Stimulated activated naive CD4-positive, alpha-beta T cell treated with Interleukin-2 at 50 U/mL for 16 hours (primary cell): ENCODE measurements at regions not wholly inside any gene's neighbourhood (a gene's known extent, or its start where the extent isn't known, plus 50 kb on each side); places are given as distances from the start of the nearest gene placed in this dataset.
"Not testable (repeated sequence)": the region's sequence is repeated elsewhere in the genome, so short reads cannot be mapped to it uniquely, and the experiment has no call there.

Experiments used
- DNase-seq: peaks from one replicate; lab custom pipeline; 2025; lab: John Stamatoyannopoulos, UW

DNA sequence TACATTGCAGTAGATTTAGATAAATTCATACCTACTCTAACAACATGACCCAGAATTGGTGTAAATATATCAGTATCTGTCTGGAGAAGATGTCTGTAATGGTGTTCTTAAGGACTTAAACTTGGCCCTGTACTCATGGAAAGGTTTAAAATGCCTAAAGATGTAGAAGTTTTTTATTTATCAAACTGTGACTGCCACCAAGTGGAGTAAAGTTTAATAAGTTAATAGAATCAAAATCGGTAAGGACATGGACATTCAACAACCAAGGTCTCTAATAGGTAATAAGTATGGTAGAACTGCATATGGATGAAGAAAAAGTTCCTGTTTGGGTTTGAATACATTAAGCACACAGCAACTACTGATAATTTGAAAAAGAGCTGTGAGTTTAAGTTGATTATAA is 474.0 kb upstream of the NDST3 start:
- DNase-seq = no peak

DNA sequence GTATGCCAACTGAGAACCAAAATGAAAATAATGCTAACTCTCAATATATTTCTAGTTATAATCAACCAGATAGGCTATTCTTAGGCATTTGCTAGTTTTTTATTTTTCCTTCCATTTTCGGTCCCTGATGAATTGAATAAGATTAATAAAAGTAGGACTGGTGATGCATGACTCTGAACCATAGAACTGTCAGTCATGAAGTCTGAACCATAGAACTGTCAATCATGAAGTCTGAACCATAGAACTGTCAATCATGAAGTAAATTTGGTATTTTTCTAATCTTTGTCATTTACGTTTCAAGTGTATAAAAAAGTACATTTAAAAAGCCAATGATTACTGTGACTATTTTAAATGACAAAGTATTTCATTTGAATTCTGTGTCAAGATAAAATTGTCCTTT is 460.2 kb upstream of the NDST3 start:
- DNase-seq = no peak

DNA sequence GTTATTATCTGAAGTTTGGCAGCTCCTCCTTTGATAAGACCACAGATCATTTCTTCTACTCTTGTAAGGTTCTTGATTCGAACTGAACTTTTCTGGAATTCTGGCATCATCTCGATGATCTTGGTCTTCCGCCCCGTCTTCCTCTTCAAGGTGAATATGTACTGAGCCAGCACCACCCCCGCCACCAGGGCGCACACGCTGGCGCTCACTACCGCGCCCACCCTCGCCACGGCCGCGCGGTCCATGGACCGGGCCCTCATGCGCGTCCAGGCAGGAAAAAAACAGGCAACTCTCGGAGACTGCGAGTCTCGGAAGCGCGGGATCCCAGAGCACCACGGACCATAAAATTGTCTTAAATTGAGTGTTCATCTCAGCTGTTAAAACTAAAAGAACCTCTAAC is 458.4 kb upstream of the NDST3 start:
- DNase-seq = no peak

DNA sequence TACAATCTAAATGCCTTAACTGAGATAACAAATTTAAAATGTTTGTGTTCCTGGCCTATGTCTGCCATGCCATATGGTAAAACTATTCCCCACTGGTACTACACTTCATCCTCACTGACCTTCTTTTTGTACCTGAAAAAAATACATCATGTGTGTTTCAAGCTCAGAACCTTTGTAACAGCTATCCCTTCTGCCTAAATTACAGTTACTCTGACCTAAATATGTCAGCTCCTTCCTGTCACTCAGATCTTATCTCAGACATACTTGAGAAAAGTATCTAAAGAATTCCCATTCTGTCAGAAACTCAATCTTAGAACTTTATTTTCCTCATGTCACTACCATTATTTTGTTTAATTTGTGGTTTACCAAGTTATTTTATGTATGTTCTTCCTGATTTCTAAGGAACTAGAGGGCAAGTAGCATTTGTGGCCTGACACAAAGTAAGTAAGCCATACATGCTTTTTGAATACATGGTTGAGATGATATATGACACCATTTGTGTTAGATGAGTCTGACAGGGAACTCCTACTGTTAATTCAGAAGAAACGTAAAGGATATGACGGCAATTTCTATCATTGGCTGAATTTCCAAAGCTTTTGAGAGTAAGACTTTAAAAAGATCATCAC is 456.5 kb upstream of the NDST3 start:
- DNase-seq = no peak

DNA sequence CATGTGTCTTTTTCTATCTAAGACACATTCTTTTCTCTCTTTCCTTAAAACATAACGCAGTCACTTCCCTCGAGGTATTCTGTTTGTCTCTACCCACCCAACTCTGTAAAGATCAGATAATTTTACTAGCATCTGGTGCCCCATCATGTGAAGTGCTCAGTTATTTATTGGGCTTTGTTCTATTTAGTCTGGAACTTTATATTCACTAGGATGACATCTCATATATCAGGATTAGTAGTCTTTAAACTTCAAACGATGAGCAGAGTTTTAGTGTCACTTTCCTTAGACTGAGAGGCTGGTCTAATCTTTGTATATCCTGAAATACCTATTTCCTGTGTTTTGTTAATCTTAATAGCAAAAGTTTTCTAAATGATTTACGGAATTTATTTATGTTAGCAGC is 445.5 kb upstream of the NDST3 start:
- no peak for DNase-seq

DNA sequence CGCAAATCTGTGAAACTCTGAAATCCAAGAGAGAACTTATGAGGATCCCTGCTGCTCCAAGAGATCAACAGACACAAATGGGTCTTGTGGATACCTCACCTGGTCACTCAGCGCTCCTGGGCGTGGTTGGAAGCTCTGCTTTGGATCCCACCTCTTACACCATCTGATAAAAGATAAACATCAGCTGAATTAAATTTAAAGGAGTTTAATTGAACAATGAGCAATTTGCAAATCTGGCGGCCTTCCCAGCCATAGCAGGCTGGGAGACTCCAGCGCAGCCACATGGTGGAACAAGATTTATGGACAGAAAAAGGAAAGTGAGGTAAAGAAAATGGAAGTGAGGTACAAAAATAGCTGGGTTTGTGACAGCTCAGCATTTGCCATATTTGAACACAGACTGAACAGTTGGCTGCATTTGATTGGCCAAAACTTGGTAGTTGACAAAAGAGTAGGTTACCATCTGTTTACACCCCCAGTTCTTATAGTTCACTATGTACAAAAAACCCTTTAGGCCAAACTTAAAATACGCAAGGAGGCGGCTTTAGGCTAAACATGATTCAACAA is 437.3 kb upstream of the NDST3 start:
- DNase-seq = no peak

DNA sequence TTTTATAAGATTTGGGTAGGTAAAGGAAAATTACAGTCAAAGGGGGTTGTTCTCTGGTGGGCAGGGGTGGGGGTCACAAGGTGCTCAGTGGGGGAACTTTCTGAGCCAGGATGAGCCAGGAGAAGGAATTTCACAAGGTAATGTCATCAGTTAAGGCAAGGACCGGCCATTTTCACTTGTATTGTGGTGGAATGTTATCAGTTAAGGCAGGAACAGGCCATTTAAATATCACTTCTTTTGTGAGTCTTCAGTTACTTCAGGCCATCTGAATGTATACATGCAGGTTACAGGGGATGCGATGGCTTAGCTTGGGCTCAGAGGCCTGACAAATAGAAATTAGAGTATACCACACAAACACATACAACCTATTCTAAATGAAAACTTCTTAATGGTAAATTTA is 434.9 kb upstream of the NDST3 start:
- not testable (repeated sequence) for DNase-seq

DNA sequence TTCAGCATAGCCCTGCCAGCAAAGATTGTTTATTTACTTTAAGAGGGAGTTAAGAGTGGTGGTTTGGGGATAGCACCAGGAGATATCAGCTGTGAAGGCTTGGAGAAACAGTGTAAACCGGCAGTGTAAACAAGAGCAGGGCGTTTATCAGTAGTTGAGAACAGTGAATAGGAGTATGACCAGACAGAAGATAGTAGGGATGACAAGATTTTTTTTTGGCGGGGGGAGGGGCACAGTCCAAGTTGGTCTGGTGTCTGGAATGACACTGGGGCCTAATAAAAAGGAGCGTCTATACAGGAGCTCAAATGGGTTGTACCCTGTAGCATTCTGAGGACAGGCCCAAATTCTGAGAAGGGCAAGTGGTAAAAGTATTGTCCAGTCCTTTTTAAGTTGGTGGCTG is 433.4 kb upstream of the NDST3 start:
- not testable (repeated sequence) for DNase-seq

DNA sequence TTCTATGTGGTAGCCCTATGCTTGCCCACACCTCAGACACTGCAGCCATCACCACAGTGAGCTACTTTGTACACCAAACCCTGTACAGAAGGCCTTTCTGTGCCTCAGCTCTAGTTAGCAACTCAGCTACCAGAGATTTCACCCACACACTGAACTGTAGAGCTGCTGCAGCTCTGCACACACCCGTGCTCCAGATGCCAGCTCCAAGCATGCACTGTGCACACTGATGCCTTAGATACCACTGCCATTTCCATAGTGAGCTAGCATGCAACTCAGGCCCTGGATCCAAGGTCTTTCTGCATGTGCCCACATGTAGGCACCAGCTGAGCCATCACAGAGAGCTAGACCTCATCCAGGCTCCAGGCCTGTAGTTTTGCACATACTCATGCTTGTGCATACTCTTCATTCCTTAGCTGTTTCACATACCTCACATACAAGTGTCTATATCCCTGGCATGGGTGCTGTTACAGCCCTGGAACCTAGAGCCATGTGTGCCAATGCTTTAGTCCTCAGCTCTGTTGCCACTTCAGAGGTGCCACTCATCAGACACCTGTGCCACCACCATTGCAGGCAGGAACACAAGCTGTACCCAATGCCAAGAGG is 423.5 kb upstream of the NDST3 start:
- DNase-seq = no peak

DNA sequence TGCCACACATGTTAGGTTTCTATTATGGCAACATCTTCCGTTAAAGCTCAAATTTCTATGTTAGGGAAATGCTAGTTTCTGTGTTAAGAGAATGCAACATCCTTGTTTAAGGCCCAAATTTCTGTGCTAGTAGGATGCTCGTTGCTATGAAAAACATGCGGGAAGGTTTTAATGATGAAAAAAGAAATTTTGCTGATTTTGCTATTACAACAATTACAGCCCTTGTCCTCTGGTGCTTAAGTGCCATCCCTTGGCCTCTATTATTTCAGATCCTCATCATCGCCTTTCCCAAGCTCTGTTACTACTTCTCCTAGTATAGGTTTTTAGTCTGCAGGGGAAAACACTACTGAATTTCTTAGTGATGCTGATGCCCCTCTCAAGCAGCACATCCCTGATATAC is 412.6 kb upstream of the NDST3 start:
- DNase-seq = no peak

DNA sequence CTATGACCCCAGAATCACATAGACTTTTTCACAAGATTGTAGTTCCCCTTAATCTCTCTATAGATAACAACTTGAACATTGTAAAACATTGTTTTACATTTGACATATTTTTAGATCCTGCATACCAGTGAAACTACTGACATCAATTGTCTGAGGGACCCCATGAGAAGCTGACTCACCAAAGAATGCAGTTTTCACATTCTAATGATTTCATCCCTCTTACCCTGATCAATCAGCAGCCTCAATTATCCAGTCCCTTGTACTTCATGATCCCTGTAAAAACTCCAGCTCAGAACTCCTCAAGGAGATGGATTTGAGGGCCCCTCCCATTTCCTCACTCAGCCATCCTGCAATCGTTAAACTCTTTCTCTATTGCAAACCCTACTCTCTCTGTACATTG is 411.0 kb upstream of the NDST3 start:
- DNase-seq = no peak

DNA sequence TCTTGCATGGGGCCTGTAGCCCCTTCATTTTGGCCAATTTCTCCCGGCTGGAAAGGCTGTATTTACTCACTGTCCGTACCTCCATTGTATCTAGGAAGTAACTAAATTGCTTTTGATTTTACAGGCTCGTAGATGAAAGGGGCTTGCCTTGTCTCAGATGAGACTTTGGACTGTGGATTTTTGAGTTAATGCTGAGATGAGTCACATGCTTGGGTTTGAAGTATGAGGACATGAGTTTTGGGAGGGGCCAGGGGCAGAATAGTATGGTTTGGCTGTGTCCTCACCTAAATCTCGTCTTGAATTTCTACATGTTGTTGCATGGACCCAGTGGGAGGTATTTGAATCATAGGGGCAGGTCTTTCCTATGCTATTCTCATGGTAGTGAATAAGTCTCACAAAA is 407.6 kb upstream of the NDST3 start:
- DNase-seq = no peak

DNA sequence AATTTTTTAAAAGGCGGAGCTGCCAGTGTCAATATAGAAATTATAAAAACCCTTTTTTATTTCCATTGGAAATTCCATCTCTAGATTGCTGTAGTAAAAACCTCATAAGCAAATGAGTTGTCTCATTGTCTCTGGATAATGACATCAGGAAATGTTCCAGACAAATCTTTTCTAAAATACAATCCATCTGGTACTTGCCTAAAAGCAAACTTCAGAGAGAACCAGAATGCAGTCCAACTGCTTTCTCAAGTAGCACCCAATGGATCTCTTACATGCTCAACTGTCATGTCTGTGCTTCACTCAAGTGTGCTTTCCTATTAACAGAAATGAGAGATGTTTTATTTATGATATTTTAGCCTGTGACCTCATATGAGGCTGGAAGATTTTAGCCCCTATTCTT is 399.6 kb upstream of the NDST3 start:
- DNase-seq = no peak

DNA sequence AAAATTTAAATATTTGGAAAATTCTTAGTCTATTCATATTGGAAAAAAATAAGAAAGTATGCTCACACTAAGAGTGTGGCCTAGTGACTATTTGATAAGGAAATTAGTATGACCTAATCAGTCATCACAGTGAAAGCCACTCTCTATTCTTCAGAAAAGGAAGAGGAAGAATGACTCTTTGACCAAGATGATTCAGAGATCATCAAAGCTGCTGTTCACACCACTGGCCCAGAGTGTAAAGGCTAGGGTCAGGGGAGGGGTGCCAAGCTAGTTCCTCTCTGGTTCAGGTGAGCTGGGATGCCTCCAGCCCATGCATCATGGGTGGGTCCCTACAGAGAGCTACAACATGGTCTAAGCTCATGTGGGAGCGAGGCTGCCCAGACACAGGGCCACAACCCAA is 396.9 kb upstream of the NDST3 start:
- no peak for DNase-seq

DNA sequence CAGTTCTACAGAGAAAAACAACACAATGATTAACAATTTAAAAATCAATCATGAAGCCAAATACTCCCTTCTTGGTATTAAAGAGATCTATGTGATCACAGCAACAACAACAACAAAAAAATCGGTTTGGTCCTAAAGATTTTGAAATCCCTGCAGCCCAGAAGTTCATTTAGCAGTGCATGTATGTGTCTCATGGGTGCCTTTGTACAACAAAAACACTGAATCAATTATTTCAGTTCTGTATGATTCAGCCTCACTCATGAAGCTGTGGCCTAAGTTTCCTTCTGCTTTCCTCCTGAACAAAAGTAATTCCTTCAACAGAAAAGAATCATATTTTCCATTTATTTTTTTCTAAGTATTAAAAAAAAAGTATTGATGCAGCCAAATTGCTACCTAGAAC is 393.4 kb upstream of the NDST3 start:
- DNase-seq = no peak

DNA sequence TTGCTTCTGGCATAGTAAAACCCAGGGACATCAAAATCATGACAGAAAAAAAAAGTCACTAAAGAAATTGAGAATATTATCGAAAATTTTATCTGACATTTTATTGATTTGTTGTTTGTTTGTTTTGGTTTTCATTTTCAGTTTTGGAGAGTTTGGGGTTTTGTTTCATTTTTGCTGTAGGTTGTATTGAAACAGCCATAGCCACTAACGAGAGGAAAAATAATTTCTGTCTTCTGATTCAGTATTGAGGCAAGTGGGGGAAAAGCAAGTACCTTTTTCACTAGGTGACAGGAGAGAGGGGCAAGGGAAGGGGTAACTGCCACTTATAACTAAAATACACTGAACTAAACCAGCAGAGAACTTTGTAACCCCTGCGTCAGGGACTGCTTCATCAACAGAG is 392.8 kb upstream of the NDST3 start:
- DNase-seq = no peak

DNA sequence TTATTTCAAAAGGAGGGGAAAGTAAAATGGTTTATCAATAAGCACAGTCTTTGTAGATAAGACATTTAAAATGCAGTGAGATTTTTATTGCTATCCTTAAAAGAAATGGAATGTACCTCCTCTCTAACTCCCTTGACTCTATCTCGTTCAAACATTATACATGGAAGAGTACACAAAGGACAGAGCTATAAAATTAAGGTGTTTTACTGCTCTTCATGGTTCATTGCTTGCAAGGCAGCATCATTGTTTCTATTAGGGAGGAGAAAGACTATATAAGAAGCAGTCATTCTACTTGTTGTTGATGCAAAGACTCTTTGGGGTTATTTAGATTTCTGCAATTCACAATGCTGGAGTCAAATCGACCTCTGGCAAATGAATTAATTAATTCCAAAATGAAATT is 380.2 kb upstream of the NDST3 start:
- DNase-seq = no peak

DNA sequence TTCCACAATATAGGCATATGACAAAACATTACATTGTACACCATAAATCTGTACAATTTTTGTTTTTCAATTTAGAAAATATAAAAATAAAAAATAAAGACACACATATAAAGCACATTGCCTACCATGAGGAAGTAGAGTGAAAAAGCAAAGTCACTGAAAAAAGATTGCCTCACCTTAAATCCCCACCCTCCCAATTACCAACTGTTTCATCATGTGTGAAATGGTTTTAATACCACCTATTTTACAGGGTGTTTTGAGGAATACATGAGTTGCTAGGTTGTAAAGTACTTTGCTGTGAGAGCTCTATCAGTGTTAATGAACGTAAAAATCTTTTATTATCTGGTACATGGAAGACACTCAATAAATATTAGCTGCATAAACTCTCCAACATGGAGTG is 373.6 kb upstream of the NDST3 start:
- DNase-seq = no peak

DNA sequence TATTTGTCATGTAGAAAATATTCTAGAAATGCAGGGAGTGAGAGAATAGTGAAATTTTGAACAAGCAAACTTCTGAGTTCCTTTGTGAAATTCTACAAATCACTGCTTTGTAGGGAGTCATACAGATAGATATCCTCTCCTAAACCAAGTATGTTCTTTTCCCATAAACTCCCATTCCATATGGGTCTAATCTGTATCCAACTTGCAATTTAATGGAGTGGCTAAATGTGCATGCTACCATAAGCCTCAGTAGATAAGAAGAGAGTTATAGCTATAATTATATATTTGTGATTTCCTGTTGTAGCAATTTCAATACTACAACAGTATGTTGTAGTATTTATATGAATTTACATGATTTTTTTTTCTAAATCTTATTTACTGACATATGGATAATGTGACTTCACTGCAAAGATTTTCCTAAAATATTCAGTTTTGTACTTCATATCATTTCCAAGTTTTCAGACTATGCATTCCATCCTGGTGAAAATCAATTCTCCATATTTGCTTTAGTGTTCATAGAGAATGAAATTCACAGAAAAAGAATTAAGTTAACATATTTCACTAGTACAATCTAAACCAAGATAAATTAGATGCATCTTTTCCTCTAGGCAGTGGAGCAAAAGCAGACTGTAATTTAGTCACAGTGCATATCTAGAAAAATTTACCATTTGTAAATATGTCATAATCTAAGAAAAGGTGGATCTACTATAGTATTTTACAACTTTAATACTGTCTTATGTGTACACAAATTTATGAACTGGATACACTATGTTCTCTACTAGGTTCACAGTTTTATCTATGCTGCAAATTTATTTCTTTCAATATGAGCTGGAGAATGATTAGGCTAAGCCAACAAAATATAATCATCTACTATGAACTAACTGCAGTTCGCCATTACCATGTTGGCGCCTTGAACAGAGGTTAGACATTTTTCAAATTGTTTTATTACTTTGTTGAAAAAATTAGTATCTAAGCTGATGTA is 372.9 kb upstream of the NDST3 start:
- no peak for DNase-seq

DNA sequence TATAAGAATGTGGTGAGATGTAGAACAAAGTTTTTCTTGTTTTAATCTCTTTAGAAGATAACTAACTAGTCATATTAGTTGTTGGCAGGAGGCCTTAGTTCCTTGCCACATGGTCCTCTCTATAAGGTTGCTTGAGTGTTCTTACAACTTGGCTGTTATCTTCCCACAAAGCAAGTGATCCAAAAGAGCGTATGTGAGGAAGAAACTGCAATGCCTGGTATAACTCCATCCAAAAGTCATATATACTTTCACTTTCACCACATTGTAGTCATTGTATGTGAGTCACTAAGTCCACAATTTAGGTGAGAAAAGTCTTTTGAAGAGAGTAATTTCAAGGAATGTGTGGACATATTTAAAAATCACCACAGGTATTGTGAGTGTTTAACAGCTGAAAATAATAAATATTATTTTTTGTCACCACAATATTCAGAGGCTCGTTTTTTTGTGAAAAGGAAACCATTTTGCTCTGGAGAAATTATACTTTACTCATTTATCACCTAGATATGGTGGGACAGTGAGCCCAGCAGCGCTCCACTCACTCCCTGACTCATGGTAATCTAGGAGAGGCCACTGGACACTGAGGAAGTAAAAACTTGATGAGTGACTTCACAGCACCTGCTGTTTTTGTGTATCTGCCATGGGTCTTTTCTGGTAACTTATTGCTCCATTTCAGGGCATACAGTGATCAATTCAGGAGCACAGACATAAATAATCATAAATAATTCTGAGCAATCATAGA is 369.4 kb upstream of the NDST3 start:
- DNase-seq = no peak

DNA sequence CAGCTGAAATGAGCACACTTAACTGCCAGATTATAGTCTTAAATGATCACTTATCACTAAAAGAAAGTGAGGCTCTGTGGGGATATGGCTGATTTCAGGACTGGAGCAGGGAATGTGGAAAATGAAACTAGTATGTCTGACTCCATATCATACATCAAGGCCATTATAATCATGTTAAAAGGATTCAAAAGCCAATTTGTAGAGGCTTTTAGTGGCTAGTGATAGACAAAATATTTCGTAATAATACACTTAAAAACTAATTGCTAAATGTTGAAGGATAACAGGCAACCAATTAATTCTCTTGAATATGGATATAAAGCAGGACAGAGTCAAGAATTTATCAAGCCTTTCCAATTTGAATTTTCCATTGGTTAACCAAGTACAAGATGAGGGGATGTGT is 358.1 kb upstream of the NDST3 start:
- DNase-seq = no peak

DNA sequence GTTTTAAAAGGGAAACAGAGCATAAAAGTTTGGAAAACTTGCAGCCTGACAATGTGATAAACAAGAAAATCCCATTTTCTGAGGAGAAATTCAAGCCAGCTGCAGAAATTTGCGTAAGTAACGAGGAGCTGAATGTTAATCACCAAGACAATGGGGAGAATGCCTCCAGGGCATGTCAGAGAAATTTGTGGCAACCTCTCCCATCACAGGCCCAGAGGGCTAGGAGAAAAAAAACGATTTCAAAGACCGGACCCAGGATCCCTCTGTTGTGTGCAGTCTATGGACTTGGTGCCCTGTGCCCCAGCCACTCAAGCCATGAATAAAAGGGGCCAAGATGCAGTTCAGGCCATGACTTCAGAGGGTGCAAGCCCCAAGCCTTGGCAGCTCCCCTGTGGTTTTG is 355.4 kb upstream of the NDST3 start:
- no peak for DNase-seq
